ENCODE measurements at regions not wholly inside any gene's neighbourhood (a gene's known extent, or its start where the extent isn't known, plus 50 kb on each side); places are given as distances from the start of the nearest gene placed in this dataset.

DNA sequence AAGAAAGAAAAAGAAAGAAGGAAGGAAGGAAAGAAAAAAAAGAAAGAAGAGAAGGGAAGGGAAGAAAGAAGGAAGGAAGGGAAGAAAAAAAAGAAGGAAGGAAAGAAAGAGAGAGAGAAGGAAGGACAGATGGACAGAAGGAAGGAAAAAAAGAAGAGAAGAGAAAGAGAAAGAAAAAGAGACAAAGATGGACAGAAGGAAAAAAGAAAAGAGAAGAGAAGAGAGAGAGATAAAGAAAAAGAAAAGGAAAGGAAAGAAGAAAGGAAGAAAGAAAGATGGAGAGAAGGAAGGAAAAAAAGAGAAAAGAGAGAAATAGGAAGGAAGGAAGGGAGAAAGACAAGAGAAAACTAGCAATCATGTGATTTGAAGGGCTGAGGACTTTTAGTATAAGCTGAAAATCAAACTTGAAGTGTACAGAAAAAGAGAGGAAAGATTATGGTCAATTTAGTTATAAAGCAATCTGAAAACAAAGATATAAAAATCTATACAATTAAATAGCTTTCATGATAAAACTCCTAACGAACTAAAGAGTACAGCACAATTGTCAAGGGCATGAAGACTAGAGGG is 115.3 kb downstream of the LTN1 start:
- no peak for ATAC-seq (ENCODE audit: insufficient read depth, low FRiP score)
- Histone ChIP-seq H3K9me3 (ENCODE audit: control insufficient read depth in 4 of 4, insufficient read depth in 3 of 4, low read length in 3 of 4) (no peaks in the 10 kb centered on the region), H3K27me3 (ENCODE audit: control insufficient read depth in 3 of 3, insufficient read depth in 3 of 3, low read length in 2 of 3) (no peaks in the 10 kb centered on the region), H3K27ac (ENCODE audit: low read depth in 1 of 2, low read length in 1 of 2) (no peak overlapping the region), H3K9ac (ENCODE audit: insufficient read depth in 1 of 2, low read length in 2 of 2) (no peak overlapping the region), H3K4me3 (no peak overlapping the region), H3K4me1 (ENCODE audit: control insufficient read depth in 5 of 5, insufficient read depth in 5 of 5, low read length in 5 of 5) (no peaks in the 10 kb centered on the region), H3K36me3 (ENCODE audit: control insufficient read depth in 4 of 4, insufficient read depth in 4 of 4, low read length in 4 of 4) (peaks cover 14 to 36% (median 26%) of the 10 kb centered on the region in 4 donors)
- TF ChIP-seq, protein P1, sequence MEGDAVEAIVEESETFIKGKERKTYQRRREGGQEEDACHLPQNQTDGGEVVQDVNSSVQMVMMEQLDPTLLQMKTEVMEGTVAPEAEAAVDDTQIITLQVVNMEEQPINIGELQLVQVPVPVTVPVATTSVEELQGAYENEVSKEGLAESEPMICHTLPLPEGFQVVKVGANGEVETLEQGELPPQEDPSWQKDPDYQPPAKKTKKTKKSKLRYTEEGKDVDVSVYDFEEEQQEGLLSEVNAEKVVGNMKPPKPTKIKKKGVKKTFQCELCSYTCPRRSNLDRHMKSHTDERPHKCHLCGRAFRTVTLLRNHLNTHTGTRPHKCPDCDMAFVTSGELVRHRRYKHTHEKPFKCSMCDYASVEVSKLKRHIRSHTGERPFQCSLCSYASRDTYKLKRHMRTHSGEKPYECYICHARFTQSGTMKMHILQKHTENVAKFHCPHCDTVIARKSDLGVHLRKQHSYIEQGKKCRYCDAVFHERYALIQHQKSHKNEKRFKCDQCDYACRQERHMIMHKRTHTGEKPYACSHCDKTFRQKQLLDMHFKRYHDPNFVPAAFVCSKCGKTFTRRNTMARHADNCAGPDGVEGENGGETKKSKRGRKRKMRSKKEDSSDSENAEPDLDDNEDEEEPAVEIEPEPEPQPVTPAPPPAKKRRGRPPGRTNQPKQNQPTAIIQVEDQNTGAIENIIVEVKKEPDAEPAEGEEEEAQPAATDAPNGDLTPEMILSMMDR (IDR thresholded peaks at IDR 0.05; ENCODE audit: control extremely low read depth, extremely low read depth) = no peak
- 94 to 97% methylated on average over 1 of the region's 1 CpG for WGBS, 2 donors
- DNase-seq = no peak

DNA sequence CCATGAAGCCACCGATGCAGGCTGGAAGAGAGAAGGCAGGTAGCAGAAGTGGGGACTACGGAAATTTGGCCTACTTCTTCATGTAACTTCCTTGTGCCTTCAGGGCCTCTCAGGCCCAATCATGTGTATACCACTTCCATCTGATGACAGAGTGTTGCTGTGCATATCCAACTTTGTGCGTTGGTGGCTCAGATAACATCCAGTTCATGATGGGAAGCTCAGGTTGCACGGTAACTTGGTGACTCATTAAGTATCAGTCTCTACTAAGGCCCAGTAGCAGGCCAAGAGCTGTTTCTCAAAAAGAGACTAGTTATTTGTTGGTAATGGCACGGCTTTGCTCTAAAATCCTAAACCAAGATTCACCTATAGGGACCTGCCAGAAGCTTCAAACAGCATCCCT is 117.6 kb downstream of the LTN1 start:
- Histone ChIP-seq H3K4me3 (no peak overlapping the region), H3K27me3 (ENCODE audit: control insufficient read depth in 3 of 3, insufficient read depth in 3 of 3, low read length in 2 of 3) (no peaks in the 10 kb centered on the region), H3K36me3 (ENCODE audit: control insufficient read depth in 4 of 4, insufficient read depth in 4 of 4, low read length in 4 of 4) (peaks cover 11 to 30% (median 22%) of the 10 kb centered on the region in 4 donors), H3K27ac (ENCODE audit: low read depth in 1 of 2, low read length in 1 of 2) (no peak overlapping the region), H3K9ac (ENCODE audit: insufficient read depth in 1 of 2, low read length in 2 of 2) (no peak overlapping the region), H3K9me3 (ENCODE audit: control insufficient read depth in 4 of 4, insufficient read depth in 3 of 4, low read length in 3 of 4) (no peaks in the 10 kb centered on the region), H3K4me1 (ENCODE audit: control insufficient read depth in 5 of 5, insufficient read depth in 5 of 5, low read length in 5 of 5) (no peaks in the 10 kb centered on the region)
- DNase-seq (no peak), ATAC-seq (ENCODE audit: insufficient read depth, low FRiP score) (no peak)
- TF ChIP-seq, protein P1 (IDR thresholded peaks at IDR 0.05; ENCODE audit: control extremely low read depth, extremely low read depth) = no peak
- 76 to 89% methylated on average over 5 of the region's 5 CpGs for WGBS, 2 donors

DNA sequence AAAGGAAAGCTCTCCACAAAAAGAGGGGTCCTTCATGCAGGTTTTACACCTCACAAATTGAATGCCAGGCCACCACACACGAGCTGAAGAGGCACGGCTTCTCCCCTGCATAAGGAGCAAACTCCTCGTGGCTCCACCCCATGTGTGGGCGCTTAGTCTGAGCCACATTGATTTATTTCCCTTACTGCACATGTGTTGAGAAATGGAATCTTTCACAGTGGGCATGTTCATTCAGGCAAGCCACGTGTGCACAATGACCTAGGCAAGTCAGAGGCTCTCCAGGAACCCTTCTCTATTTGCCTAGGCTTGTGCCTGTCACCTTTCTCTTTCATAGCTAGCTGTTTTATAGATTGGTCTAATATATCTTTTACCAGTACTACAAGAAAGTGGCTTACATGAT is 120.5 kb downstream of the LTN1 start:
- DNase-seq = no peak
- ATAC-seq (ENCODE audit: insufficient read depth, low FRiP score) = no peak
- Histone ChIP-seq H3K27me3 (ENCODE audit: control insufficient read depth in 3 of 3, insufficient read depth in 3 of 3, low read length in 2 of 3) (no peaks in the 10 kb centered on the region), H3K27ac (ENCODE audit: low read depth in 1 of 2, low read length in 1 of 2) (no peak overlapping the region), H3K4me1 (ENCODE audit: control insufficient read depth in 5 of 5, insufficient read depth in 5 of 5, low read length in 5 of 5) (no peaks in the 10 kb centered on the region), H3K9me3 (ENCODE audit: control insufficient read depth in 4 of 4, insufficient read depth in 3 of 4, low read length in 3 of 4) (no peaks in the 10 kb centered on the region), H3K9ac (ENCODE audit: insufficient read depth in 1 of 2, low read length in 2 of 2) (no peak overlapping the region), H3K36me3 (ENCODE audit: control insufficient read depth in 4 of 4, insufficient read depth in 4 of 4, low read length in 4 of 4) (peaks cover 11 to 23% (median 18%) of the 10 kb centered on the region in 4 donors), H3K4me3 (no peak overlapping the region)
- TF ChIP-seq, protein P1 (IDR thresholded peaks at IDR 0.05; ENCODE audit: control extremely low read depth, extremely low read depth) = no peak
- WGBS, 2 donors = 93 to 96% methylated on average over 5 of the region's 5 CpGs

Data from lung (tissue), 11 donors.